Activated B cell treated with CpG ODN at 0.5 μM for 24 hours (primary cell): ENCODE measurements at regions not wholly inside any gene's neighbourhood (a gene's known extent, or its start where the extent isn't known, plus 50 kb on each side); places are given as distances from the start of the nearest gene placed in this dataset.

Experiments
- ATAC-seq: fragments of 200-7000 bp; cut with Tn5 transposase; one replicate; pipeline ENCODE4 v1.10.0; 2021; ENCODE audit warnings: low read depth, mild to moderate bottlenecking, moderate library complexity
- CTCF ChIA-PET: fragments of 350-600 bp; sonication (Branson Sonifier 250); formaldehyde crosslinking; loops from one replicate; lab custom pipeline; 2021; ENCODE audit warnings: antibody characterized with exemption; lab: Charles Lee
- POLR2A ChIA-PET: fragments of 350-600 bp; sonication (Branson Sonifier 250); formaldehyde crosslinking; loops from one replicate; lab custom pipeline; 2021; ENCODE audit warnings: antibody characterized with exemption; lab: Charles Lee
- DNase-seq: peaks from one replicate; pipeline ENCODE4 v3.0.0; 2022
- H3K27ac Mint-ChIP-seq: one replicate; pipeline ENCODE4 v1.8.0; 2020; ENCODE audit warnings: mixed read lengths
- H3K27me3 Mint-ChIP-seq: one replicate; pipeline ENCODE4 v1.8.0; 2021; ENCODE audit warnings: mixed read lengths
- H3K36me3 Mint-ChIP-seq: one replicate; pipeline ENCODE4 v1.8.0; 2021; ENCODE audit warnings: low read depth, mixed read lengths
- H3K4me1 Mint-ChIP-seq: one replicate; pipeline ENCODE4 v1.8.0; 2021; ENCODE audit warnings: mixed read lengths
- H3K4me3 Mint-ChIP-seq: one replicate; pipeline ENCODE4 v1.8.0; 2020; ENCODE audit warnings: mild to moderate bottlenecking, mixed read lengths
- H3K9me3 Mint-ChIP-seq: one replicate; pipeline ENCODE4 v1.8.0; 2020; ENCODE audit warnings: mixed read lengths
- CTCF ChIP-seq: fragments of 200-600 bp; IDR thresholded peaks from one replicate; pipeline ENCODE4 v1.8.0; 2022; ENCODE audit warnings: antibody characterized with exemption, mild to moderate bottlenecking
- intact Hi-C: fragments of 100-400 bp; cut with micrococcal nuclease; formaldehyde crosslinking; loops from one replicate; pipeline ENCODE4 v1.15.1; 2024

DNA sequence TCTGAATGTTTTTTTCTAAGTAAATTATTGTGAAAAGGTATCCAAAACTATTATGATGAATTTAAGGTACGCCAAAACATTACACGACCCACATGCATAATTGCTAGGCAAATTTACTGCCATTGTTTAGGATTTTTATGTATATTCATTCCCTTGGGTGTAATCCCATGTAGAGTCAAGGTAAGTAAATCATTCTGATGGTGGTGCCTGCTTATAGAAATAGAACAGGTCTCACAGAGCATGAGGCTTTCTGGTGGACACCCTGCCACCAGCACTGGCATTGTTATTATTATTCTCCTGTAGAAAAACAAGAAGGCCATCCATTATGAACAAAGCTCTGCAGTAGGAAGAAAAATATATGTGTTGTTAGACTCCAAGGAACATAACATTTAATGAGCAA is 111.7 kb upstream of the ZNF804B start:
- ATAC-seq, result no peak
- Mint-ChIP-seq H3K4me3 (no peak overlapping the region), H3K27ac (no peak overlapping the region), H3K4me1 (no peaks in the 10 kb centered on the region), H3K36me3 (no peaks in the 10 kb centered on the region), H3K9me3 (peaks cover 5% of the 10 kb centered on the region), H3K27me3 (no peaks in the 10 kb centered on the region)
- POLR2A ChIA-PET, result no interaction called here
- TF ChIP-seq CTCF, result no peak
- intact Hi-C loops, result no loop called here
- no peak for DNase-seq
- CTCF ChIA-PET, result no interaction called here

GRCh38 chr7:88638583-88638982 is 120.9 kb upstream of the ZNF804B start:
- DNase-seq (no peak), ATAC-seq (no peak)
- TF ChIP-seq CTCF, result no peak
- no peaks in the 10 kb centered on the region for H3K9me3 Mint-ChIP-seq
- CTCF ChIA-PET, result no interaction called here
- no peak overlapping the region for H3K27ac Mint-ChIP-seq
- no peak overlapping the region for H3K4me3 Mint-ChIP-seq
- no peaks in the 10 kb centered on the region for H3K27me3 Mint-ChIP-seq
- H3K36me3 Mint-ChIP-seq, result no peaks in the 10 kb centered on the region
- intact Hi-C loops, result no loop called here
- POLR2A ChIA-PET, result no interaction called here
- H3K4me1 Mint-ChIP-seq, result no peaks in the 10 kb centered on the region

- no peak for DNase-seq
- H3K36me3 Mint-ChIP-seq, result no peaks in the 10 kb centered on the region
- no peak for ATAC-seq
- no peak overlapping the region for H3K4me3 Mint-ChIP-seq
- H3K9me3 Mint-ChIP-seq, result no peaks in the 10 kb centered on the region
- H3K27ac Mint-ChIP-seq, result no peak overlapping the region
- POLR2A ChIA-PET, result no interaction called here
- CTCF ChIA-PET, result no interaction called here
- TF ChIP-seq CTCF, result no peak
- H3K27me3 Mint-ChIP-seq, result no peaks in the 10 kb centered on the region
- intact Hi-C loops, result no loop called here
- H3K4me1 Mint-ChIP-seq, result no peaks in the 10 kb centered on the region
Observed at GRCh38 chr7:88637795-88638194, 121.7 kb upstream of the ZNF804B start.

GRCh38 chr7:88635149-88635548 is 124.4 kb upstream of the ZNF804B start:
- ChIA-PET CTCF (no interaction called here), POLR2A (no interaction called here)
- no peak for ATAC-seq
- intact Hi-C loops, result no loop called here
- TF ChIP-seq CTCF, result no peak
- Mint-ChIP-seq H3K27ac (no peak overlapping the region), H3K36me3 (no peaks in the 10 kb centered on the region), H3K4me3 (no peak overlapping the region), H3K9me3 (no peaks in the 10 kb centered on the region), H3K4me1 (no peaks in the 10 kb centered on the region), H3K27me3 (no peaks in the 10 kb centered on the region)
- DNase-seq, result no peak

GRCh38 chr7:88629559-88629958 is 129.9 kb upstream of the ZNF804B start:
- intact Hi-C loops, result no loop called here
- no peak for TF ChIP-seq CTCF
- ATAC-seq (no peak), DNase-seq (no peak)
- ChIA-PET POLR2A (no interaction called here), CTCF (no interaction called here)
- Mint-ChIP-seq H3K27me3 (no peaks in the 10 kb centered on the region), H3K27ac (no peak overlapping the region), H3K36me3 (no peaks in the 10 kb centered on the region), H3K9me3 (no peaks in the 10 kb centered on the region), H3K4me3 (no peak overlapping the region), H3K4me1 (no peaks in the 10 kb centered on the region)
